Astrocyte (in vitro differentiated cells and primary cell): ENCODE measurements at regions not wholly inside any gene's neighbourhood (a gene's known extent, or its start where the extent isn't known, plus 50 kb on each side); places are given as distances from the start of the nearest gene placed in this dataset.

Experiments used
- DNase-seq: peaks from one replicate; pipeline ENCODE4 v3.0.0-alpha.2; 2010; ENCODE audit warnings: low read depth
- FAIRE-seq: peaks from 2 replicates; lab custom pipeline; 2011; peaks lifted over from hg19 to GRCh38; lab: Jason Lieb, UNC
- H2AFZ ChIP-seq: 2 replicates; pipeline ENCODE4 v1.6.0; 2012; ENCODE audit warnings: low read depth, low read length, inconsistent platforms
- H3K27ac ChIP-seq: 2 replicates; pipeline ENCODE4 v1.5.1; 2011; ENCODE audit warnings: low read depth, low read length, inconsistent platforms
- H3K27me3 ChIP-seq: 2 replicates; pipeline ENCODE4 v1.6.0; 2011; ENCODE audit warnings: low read length, inconsistent platforms; ENCODE audit not compliant: insufficient read depth
- H3K36me3 ChIP-seq: 2 replicates; pipeline ENCODE4 v1.5.1; 2011; ENCODE audit warnings: low read length, inconsistent platforms; ENCODE audit not compliant: insufficient read depth
- H3K4me1 ChIP-seq: 2 replicates; pipeline ENCODE4 v1.5.1; 2011; ENCODE audit warnings: low read length, inconsistent platforms; ENCODE audit not compliant: insufficient read depth
- H3K4me2 ChIP-seq: 2 replicates; pipeline ENCODE4 v1.6.0; 2012; ENCODE audit warnings: low read length, inconsistent platforms
- H3K4me3 ChIP-seq: 2 replicates; pipeline ENCODE4 v1.5.1; 2011; ENCODE audit warnings: low read depth, mild to moderate bottlenecking, low read length, inconsistent platforms; ENCODE audit not compliant: insufficient read depth
- H3K79me2 ChIP-seq: 2 replicates; pipeline ENCODE4 v1.6.0; 2012; ENCODE audit warnings: mild to moderate bottlenecking, low read length, inconsistent platforms; ENCODE audit not compliant: insufficient read depth
- H3K9ac ChIP-seq: 2 replicates; pipeline ENCODE4 v1.6.0; 2012; ENCODE audit warnings: mild to moderate bottlenecking, low read length, inconsistent platforms
- H3K9me3 ChIP-seq: 2 replicates; pipeline ENCODE4 v1.5.1; 2012; ENCODE audit warnings: low read depth, mild to moderate bottlenecking, low read length, inconsistent platforms; ENCODE audit not compliant: insufficient read depth
- H4K20me1 ChIP-seq: 2 replicates; pipeline ENCODE4 v1.6.0; 2012; ENCODE audit warnings: low read length, inconsistent platforms; ENCODE audit not compliant: insufficient read depth
- H3K27ac Mint-ChIP-seq: one replicate; pipeline ENCODE4 v1.8.0; 2021; ENCODE audit warnings: mild to moderate bottlenecking, mixed read lengths; ENCODE audit not compliant: unreplicated experiment
- H3K27me3 Mint-ChIP-seq: one replicate; pipeline ENCODE4 v1.8.0; 2021; ENCODE audit warnings: low read depth, mixed read lengths; ENCODE audit not compliant: unreplicated experiment
- H3K36me3 Mint-ChIP-seq: one replicate; pipeline ENCODE4 v1.8.0; 2021; ENCODE audit warnings: low read depth, mixed read lengths; ENCODE audit not compliant: unreplicated experiment
- H3K4me1 Mint-ChIP-seq: one replicate; pipeline ENCODE4 v1.8.0; 2021; ENCODE audit warnings: low read depth, mixed read lengths; ENCODE audit not compliant: unreplicated experiment
- H3K4me3 Mint-ChIP-seq: one replicate; pipeline ENCODE4 v1.8.0; 2021; ENCODE audit warnings: mild to moderate bottlenecking, moderate library complexity, mixed read lengths; ENCODE audit not compliant: unreplicated experiment
- H3K9me3 Mint-ChIP-seq: one replicate; pipeline ENCODE4 v1.8.0; 2021; ENCODE audit warnings: mild to moderate bottlenecking, mixed read lengths; ENCODE audit not compliant: unreplicated experiment
- EZH2 ChIP-seq: IDR thresholded peaks from 2 replicates; pipeline ENCODE4 v1.6.1; 2012; ENCODE audit warnings: mild to moderate bottlenecking, low read length, inconsistent platforms; ENCODE audit not compliant: insufficient read depth
- TF ChIP-seq, protein P1 (sequence below): IDR thresholded peaks from 2 replicates; pipeline ENCODE4 v1.5.1; 2011; ENCODE audit warnings: low read depth, mild to moderate bottlenecking, inconsistent platforms, low read length, moderate library complexity; ENCODE audit not compliant: insufficient read depth

DNA sequence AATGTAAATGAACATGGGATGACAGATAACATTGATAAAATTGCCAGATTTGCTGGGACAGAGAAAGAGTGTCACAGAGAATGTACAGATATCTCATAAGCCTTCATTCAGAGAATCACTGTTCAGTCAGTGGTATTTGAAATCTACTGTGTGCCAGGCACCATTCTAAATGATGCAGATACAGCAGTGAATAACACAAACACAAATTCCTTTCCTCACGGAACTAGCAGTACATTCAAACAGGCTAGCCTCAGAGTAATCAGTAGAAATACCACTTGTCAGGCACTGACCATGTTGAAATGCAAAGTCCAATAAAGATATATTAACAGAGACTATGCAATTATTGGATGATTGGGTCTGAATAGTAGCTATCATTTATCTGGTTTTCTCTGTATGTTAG lies 211.0 kb downstream of the RDH14 start:
- no peak overlapping the region for H3K4me3 Mint-ChIP-seq
- TF ChIP-seq, protein P1, sequence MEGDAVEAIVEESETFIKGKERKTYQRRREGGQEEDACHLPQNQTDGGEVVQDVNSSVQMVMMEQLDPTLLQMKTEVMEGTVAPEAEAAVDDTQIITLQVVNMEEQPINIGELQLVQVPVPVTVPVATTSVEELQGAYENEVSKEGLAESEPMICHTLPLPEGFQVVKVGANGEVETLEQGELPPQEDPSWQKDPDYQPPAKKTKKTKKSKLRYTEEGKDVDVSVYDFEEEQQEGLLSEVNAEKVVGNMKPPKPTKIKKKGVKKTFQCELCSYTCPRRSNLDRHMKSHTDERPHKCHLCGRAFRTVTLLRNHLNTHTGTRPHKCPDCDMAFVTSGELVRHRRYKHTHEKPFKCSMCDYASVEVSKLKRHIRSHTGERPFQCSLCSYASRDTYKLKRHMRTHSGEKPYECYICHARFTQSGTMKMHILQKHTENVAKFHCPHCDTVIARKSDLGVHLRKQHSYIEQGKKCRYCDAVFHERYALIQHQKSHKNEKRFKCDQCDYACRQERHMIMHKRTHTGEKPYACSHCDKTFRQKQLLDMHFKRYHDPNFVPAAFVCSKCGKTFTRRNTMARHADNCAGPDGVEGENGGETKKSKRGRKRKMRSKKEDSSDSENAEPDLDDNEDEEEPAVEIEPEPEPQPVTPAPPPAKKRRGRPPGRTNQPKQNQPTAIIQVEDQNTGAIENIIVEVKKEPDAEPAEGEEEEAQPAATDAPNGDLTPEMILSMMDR = no peak
- TF ChIP-seq EZH2 = no peak

DNA sequence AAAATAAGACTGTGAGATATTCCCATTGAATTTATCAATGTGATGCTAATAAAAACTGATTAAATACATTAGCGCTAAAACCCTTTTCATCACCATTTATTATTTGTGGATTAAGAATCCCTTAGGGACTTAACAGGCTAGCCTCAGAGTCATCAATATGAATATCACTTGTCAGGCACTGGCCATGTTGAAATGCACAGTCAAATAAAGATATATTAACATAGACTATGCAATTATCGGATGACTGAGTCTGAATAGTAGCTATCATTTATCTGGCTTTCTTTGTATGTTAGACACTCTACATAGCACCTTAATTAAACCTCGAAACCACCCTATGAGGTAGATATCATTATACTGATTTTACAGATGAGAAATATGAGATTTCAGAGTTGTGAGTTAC lies 213.6 kb downstream of the RDH14 start:
- H3K4me3 Mint-ChIP-seq = no peak overlapping the region
- no peaks in the 10 kb centered on the region for H3K27me3 Mint-ChIP-seq
- Histone ChIP-seq H3K9me3 (no peaks in the 10 kb centered on the region), H3K27me3 (no peaks in the 10 kb centered on the region), H3K4me1 (no peaks in the 10 kb centered on the region), H4K20me1 (no peaks in the 10 kb centered on the region), H3K79me2 (no peaks in the 10 kb centered on the region), H2AFZ (no peak overlapping the region), H3K4me2 (no peak overlapping the region), H3K27ac (no peak overlapping the region), H3K9ac (no peak overlapping the region), H3K4me3 (no peak overlapping the region), H3K36me3 (no peaks in the 10 kb centered on the region)
- FAIRE-seq = no peak
- no peaks in the 10 kb centered on the region for H3K36me3 Mint-ChIP-seq
- peaks cover 4% of the 10 kb centered on the region for H3K9me3 Mint-ChIP-seq
- H3K4me1 Mint-ChIP-seq = peaks cover 8% of the 10 kb centered on the region
- no peak overlapping the region for H3K27ac Mint-ChIP-seq
- no peak for DNase-seq
- TF ChIP-seq, protein P1 = no peak
- no peak for TF ChIP-seq EZH2

More for the DNA sequence above, 211.0 kb downstream of the RDH14 start:
- Histone ChIP-seq H3K4me1 (no peaks in the 10 kb centered on the region), H3K9me3 (no peaks in the 10 kb centered on the region), H3K9ac (no peak overlapping the region), H3K4me3 (no peak overlapping the region), H4K20me1 (no peaks in the 10 kb centered on the region), H3K27me3 (no peaks in the 10 kb centered on the region), H3K79me2 (no peaks in the 10 kb centered on the region), H3K4me2 (no peak overlapping the region), H3K36me3 (no peaks in the 10 kb centered on the region), H3K27ac (no peak overlapping the region), H2AFZ (no peak overlapping the region)
- Mint-ChIP-seq H3K36me3 (no peaks in the 10 kb centered on the region), H3K27ac (no peak overlapping the region), H3K27me3 (no peaks in the 10 kb centered on the region), H3K4me1 (peaks cover 8% of the 10 kb centered on the region), H3K9me3 (peaks cover 4% of the 10 kb centered on the region)
- FAIRE-seq (no peak), DNase-seq (peak; percentile 50)

DNA sequence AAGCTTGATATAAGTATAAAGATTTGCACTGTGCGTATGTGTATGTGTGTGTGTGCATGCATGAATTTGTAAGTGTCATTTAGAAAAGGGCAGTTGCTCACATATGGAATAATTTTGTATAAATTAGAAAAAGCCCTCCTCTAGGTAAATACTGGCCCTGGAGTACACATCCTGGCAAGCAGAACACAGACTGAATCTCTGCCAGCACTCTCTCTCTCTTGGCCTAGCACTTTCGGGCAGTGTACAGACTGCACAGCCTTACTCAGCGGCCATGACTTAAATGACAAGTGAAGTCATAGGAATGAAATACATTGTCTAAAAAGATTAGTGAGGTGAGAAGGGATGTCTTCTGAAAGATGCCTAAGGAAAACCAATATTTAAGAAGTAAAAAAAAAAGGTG lies 214.1 kb downstream of the RDH14 start:
- no peak overlapping the region for H3K27ac ChIP-seq
- no peak overlapping the region for H3K4me3 ChIP-seq
- Mint-ChIP-seq H3K4me3 (no peak overlapping the region), H3K27ac (no peak overlapping the region), H3K27me3 (no peaks in the 10 kb centered on the region), H3K4me1 (peaks cover 8% of the 10 kb centered on the region), H3K36me3 (no peaks in the 10 kb centered on the region), H3K9me3 (peaks cover 4% of the 10 kb centered on the region)
- H4K20me1 ChIP-seq = no peaks in the 10 kb centered on the region
- DNase-seq (peak; percentile 38), FAIRE-seq (no peak)
- H3K36me3 ChIP-seq = no peaks in the 10 kb centered on the region
- no peak overlapping the region for H2AFZ ChIP-seq
- H3K4me2 ChIP-seq = no peak overlapping the region
- H3K4me1 ChIP-seq = no peaks in the 10 kb centered on the region
- H3K9me3 ChIP-seq = no peaks in the 10 kb centered on the region
- no peak overlapping the region for H3K9ac ChIP-seq
- no peak for TF ChIP-seq EZH2
- TF ChIP-seq, protein P1 = no peak
- no peaks in the 10 kb centered on the region for H3K27me3 ChIP-seq
- no peaks in the 10 kb centered on the region for H3K79me2 ChIP-seq
